ENCODE measurements at regions not wholly inside any gene's neighbourhood (a gene's known extent, or its start where the extent isn't known, plus 50 kb on each side); places are given as distances from the start of the nearest gene placed in this dataset.

GRCh38 chr4:23207059-23207458, 514.3 kb downstream of the GBA3 start:
- TF ChIP-seq POLR2AphosphoS5 (IDR thresholded peaks at IDR 0.05) (no peak), POLR2A (IDR thresholded peaks at IDR 0.05; ENCODE audit: low read depth) (no peak)
- TF ChIP-seq, protein P1, sequence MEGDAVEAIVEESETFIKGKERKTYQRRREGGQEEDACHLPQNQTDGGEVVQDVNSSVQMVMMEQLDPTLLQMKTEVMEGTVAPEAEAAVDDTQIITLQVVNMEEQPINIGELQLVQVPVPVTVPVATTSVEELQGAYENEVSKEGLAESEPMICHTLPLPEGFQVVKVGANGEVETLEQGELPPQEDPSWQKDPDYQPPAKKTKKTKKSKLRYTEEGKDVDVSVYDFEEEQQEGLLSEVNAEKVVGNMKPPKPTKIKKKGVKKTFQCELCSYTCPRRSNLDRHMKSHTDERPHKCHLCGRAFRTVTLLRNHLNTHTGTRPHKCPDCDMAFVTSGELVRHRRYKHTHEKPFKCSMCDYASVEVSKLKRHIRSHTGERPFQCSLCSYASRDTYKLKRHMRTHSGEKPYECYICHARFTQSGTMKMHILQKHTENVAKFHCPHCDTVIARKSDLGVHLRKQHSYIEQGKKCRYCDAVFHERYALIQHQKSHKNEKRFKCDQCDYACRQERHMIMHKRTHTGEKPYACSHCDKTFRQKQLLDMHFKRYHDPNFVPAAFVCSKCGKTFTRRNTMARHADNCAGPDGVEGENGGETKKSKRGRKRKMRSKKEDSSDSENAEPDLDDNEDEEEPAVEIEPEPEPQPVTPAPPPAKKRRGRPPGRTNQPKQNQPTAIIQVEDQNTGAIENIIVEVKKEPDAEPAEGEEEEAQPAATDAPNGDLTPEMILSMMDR (IDR thresholded peaks at IDR 0.05), result no peak

All from esophagus muscularis mucosa (tissue), 3 donors.